ENCODE measurements at regions not wholly inside any gene's neighbourhood (a gene's known extent, or its start where the extent isn't known, plus 50 kb on each side); places are given as distances from the start of the nearest gene placed in this dataset.

DNA sequence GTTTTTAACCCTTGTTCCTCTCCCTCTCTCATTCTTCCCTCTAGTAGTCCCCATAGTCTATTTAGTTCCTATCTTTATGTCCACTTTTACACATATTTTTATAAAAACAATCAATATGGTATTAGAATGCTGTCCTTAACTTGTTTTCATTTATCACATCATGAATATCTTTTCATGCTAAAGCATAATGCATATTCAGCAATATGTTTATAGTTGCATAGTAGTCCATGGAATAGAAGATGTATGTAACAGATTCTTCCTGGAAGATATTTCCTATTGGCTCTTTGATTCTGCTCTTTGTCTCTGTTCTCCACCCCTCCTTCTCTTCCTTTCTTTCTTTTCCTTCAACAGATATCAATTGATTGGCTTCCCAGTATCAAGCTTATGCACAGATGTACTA, 1047.1 kb upstream of the TENM4 start:
- no peak for DNase-seq (ENCODE audit: low read depth, low spot score)
- Mint-ChIP-seq H3K36me3 (ENCODE audit: low read depth) (no peaks in the 10 kb centered on the region), H3K27ac (ENCODE audit: unreplicated experiment) (no peak overlapping the region), H3K27me3 (ENCODE audit: low read depth) (no peaks in the 10 kb centered on the region), H3K4me1 (no peaks in the 10 kb centered on the region), H3K4me3 (no peak overlapping the region), H3K9me3 (no peaks in the 10 kb centered on the region)
- TF ChIP-seq, protein P1, sequence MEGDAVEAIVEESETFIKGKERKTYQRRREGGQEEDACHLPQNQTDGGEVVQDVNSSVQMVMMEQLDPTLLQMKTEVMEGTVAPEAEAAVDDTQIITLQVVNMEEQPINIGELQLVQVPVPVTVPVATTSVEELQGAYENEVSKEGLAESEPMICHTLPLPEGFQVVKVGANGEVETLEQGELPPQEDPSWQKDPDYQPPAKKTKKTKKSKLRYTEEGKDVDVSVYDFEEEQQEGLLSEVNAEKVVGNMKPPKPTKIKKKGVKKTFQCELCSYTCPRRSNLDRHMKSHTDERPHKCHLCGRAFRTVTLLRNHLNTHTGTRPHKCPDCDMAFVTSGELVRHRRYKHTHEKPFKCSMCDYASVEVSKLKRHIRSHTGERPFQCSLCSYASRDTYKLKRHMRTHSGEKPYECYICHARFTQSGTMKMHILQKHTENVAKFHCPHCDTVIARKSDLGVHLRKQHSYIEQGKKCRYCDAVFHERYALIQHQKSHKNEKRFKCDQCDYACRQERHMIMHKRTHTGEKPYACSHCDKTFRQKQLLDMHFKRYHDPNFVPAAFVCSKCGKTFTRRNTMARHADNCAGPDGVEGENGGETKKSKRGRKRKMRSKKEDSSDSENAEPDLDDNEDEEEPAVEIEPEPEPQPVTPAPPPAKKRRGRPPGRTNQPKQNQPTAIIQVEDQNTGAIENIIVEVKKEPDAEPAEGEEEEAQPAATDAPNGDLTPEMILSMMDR (conservative IDR thresholded peaks at IDR 0.05), result no peak

- H3K36me3 Mint-ChIP-seq (ENCODE audit: low read depth), result no peaks in the 10 kb centered on the region
- H3K27me3 Mint-ChIP-seq (ENCODE audit: low read depth), result no peaks in the 10 kb centered on the region
- no peak overlapping the region for H3K4me3 Mint-ChIP-seq
- H3K27ac Mint-ChIP-seq (ENCODE audit: unreplicated experiment), result no peak overlapping the region
- no peaks in the 10 kb centered on the region for H3K9me3 Mint-ChIP-seq
- H3K4me1 Mint-ChIP-seq, result no peaks in the 10 kb centered on the region
- TF ChIP-seq, protein P1 (conservative IDR thresholded peaks at IDR 0.05), result no peak
- DNase-seq (ENCODE audit: low read depth, low spot score), result no peak
Measured at GRCh38 chr11:80486678-80487077, 1045.8 kb upstream of the TENM4 start.

DNA sequence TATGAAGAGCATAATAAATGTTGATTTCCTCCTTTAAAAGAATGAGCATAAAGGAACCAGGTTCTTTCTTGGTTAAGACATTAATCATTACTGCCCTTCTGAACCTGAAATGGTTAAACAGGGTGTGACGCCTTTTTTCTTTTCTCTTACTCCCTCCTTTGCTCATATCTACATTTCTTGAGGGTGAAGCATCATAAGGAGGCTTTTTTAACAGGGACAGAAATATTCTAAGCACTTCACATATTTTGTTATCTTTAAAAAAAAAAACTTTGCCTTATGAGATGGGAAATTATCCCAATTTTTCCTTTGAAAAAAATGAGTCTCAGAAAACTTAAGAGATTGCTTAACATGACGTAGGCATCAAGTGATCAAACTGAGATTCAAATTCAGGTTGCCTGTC, 1036.3 kb upstream of the TENM4 start:
- TF ChIP-seq, protein P1 (conservative IDR thresholded peaks at IDR 0.05), result no peak
- no peak overlapping the region for H3K4me3 Mint-ChIP-seq
- peaks cover 4% of the 10 kb centered on the region for H3K4me1 Mint-ChIP-seq

DNA sequence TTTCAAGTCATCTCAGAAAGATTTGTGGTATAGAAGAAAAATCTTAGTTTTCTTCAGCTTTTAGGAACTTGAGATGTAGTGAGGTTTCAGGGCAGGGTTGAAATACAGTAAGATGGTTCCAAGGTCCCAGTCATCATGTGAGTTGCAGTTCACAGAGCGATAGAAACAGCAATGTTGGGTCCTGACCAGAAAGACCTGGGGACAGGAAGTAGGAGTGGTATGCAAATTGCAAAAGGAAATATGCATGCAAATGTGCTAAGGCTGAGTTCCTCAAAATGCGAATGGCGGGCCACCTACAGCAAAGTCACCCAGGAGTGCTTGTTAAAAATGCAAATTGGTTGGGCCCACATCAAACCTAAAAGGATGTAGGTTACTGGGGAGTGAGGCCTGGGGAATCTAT, 1032.7 kb upstream of the TENM4 start:
- H3K27ac Mint-ChIP-seq (ENCODE audit: unreplicated experiment), result no peak overlapping the region
- H3K36me3 Mint-ChIP-seq (ENCODE audit: low read depth), result no peaks in the 10 kb centered on the region
- DNase-seq (ENCODE audit: low read depth, low spot score), result no peak
- H3K9me3 Mint-ChIP-seq, result no peaks in the 10 kb centered on the region
- H3K4me1 Mint-ChIP-seq, result peaks cover 5% of the 10 kb centered on the region
- H3K27me3 Mint-ChIP-seq (ENCODE audit: low read depth), result no peaks in the 10 kb centered on the region
- TF ChIP-seq, protein P1 (conservative IDR thresholded peaks at IDR 0.05), result no peak
- no peak overlapping the region for H3K4me3 Mint-ChIP-seq

More for the DNA sequence above, 1036.3 kb upstream of the TENM4 start:
- Mint-ChIP-seq H3K36me3 (ENCODE audit: low read depth) (no peaks in the 10 kb centered on the region), H3K9me3 (no peaks in the 10 kb centered on the region), H3K27ac (ENCODE audit: unreplicated experiment) (no peak overlapping the region), H3K27me3 (ENCODE audit: low read depth) (no peaks in the 10 kb centered on the region)
- no peak for DNase-seq (ENCODE audit: low read depth, low spot score)

DNA sequence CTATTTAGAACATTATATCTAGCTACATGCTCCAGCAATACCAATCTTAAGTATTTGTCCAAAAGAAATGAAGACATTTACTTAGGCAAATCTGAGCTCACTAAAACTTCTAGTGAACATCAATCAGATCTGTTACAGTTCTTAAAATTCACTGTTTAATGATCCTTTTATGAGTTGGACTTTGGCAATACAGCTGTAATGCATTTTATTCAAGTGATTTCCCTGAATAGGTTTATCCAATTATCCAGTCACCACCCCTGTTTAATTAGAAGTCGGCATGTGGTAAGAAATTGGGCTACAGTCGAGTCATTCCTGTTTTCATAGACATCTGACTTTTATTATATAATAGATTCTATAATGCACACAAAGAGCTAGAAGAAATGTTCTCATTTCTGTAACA, 1029.0 kb upstream of the TENM4 start:
- H3K36me3 Mint-ChIP-seq (ENCODE audit: low read depth), result peaks cover 2% of the 10 kb centered on the region
- peaks cover 5% of the 10 kb centered on the region for H3K4me1 Mint-ChIP-seq
- no peak overlapping the region for H3K27ac Mint-ChIP-seq (ENCODE audit: unreplicated experiment)
- TF ChIP-seq, protein P1 (conservative IDR thresholded peaks at IDR 0.05), result no peak
- no peaks in the 10 kb centered on the region for H3K27me3 Mint-ChIP-seq (ENCODE audit: low read depth)
- DNase-seq (ENCODE audit: low read depth, low spot score), result no peak
- peaks cover 11% of the 10 kb centered on the region for H3K9me3 Mint-ChIP-seq
- no peak overlapping the region for H3K4me3 Mint-ChIP-seq

- Mint-ChIP-seq H3K9me3 (peaks cover 16% of the 10 kb centered on the region), H3K4me3 (no peak overlapping the region), H3K4me1 (no peaks in the 10 kb centered on the region), H3K36me3 (ENCODE audit: low read depth) (peaks cover 2% of the 10 kb centered on the region), H3K27ac (ENCODE audit: unreplicated experiment) (no peak overlapping the region), H3K27me3 (ENCODE audit: low read depth) (no peaks in the 10 kb centered on the region)
- TF ChIP-seq, protein P1 (conservative IDR thresholded peaks at IDR 0.05), result no peak
- DNase-seq (ENCODE audit: low read depth, low spot score), result no peak
Measured at GRCh38 chr11:80466570-80466969, 1025.7 kb upstream of the TENM4 start.

All from neural crest cell (in vitro differentiated cells).